A549 (cell line): ENCODE measurements at regions not wholly inside any gene's neighbourhood (a gene's known extent, or its start where the extent isn't known, plus 50 kb on each side); places are given as distances from the start of the nearest gene placed in this dataset.

ENCODE experiments used
- ATAC-seq, 2 experiments: fragments of 200-7000 bp in 1 of 2; fragments of >200 bp in 1 of 2; cut with Nextera tagmentation in 1 of 2; cut with Tn5 transposase in 1 of 2; 3 replicates each; pipeline versions ENCODE4 v1.8.0 to v1.9.1; 2018 to 2020; ENCODE audit warnings: mild to moderate bottlenecking in 1 of 2, moderate library complexity in 1 of 2
- CTCF ChIA-PET: fragments of 300-600 bp; sonication (Branson Sonifier 250); formaldehyde crosslinking; extraction: SDS; loops from one replicate; lab custom pipeline; 2021; ENCODE audit warnings: antibody characterized with exemption, inconsistent platforms; lab: Yijun Ruan, JAX
- POLR2A ChIA-PET: fragments of 350-600 bp; formaldehyde crosslinking; extraction: SDS; loops from one replicate; lab custom pipeline; 2021; ENCODE audit warnings: antibody characterized with exemption, inconsistent platforms; lab: Yijun Ruan, JAX
- DNase-seq, 2 experiments: peaks; one replicate each; pipeline versions ENCODE4 v3.0.0 to v3.0.0-alpha.2; 2011 to 2016; ENCODE audit warnings: low read depth in 1 of 2, low spot score in 1 of 2
- FAIRE-seq: peaks from 2 replicates; lab custom pipeline; 2011; peaks lifted over from hg19 to GRCh38; lab: Jason Lieb, UNC
- H3K27ac ChIP-seq, 2 experiments: fragments of >200 bp; sonication (Bioruptor Twin); formaldehyde crosslinking; 3 replicates each; pipeline ENCODE4 v1.5.1; 2016 to 2017
- H3K4me1 ChIP-seq: fragments of >200 bp; sonication (Bioruptor Twin); formaldehyde crosslinking; 3 replicates; pipeline ENCODE4 v1.6.1; 2016
- H3K4me2 ChIP-seq: fragments of >200 bp; sonication (Bioruptor Twin); formaldehyde crosslinking; 3 replicates; pipeline ENCODE4 v1.6.1; 2016
- H3K4me3 ChIP-seq: fragments of >200 bp; sonication (Bioruptor Twin); formaldehyde crosslinking; 3 replicates; pipeline ENCODE4 v1.5.1; 2016
- H3K9me3 ChIP-seq: fragments of >200 bp; sonication (Bioruptor Twin); formaldehyde crosslinking; 3 replicates; pipeline ENCODE4 v1.6.1; 2016
- ATOH8 ChIP-seq: fragments of 250-450 bp; sonication (Bioruptor Pico); IDR thresholded peaks from 2 replicates; pipeline ENCODE4 v1.5.0; 2020; ENCODE audit warnings: low read depth, mild to moderate bottlenecking, moderate library complexity
- E2F6 ChIP-seq: IDR thresholded peaks from 2 replicates; pipeline ENCODE4 v1.6.1; 2012; ENCODE audit warnings: low read depth, borderline replicate concordance
- EHF ChIP-seq: fragments of 250-450 bp; sonication (Bioruptor Pico); IDR thresholded peaks from 2 replicates; pipeline ENCODE4 v1.5.0; 2020; ENCODE audit warnings: mild to moderate bottlenecking
- EHMT2 ChIP-seq: fragments of 200-600 bp; sonication (generic); IDR thresholded peaks from 2 replicates; pipeline ENCODE4 v1.6.1; 2016; ENCODE audit warnings: antibody characterized with exemption, low read depth, mild to moderate bottlenecking, moderate library complexity
- ELK1 ChIP-seq: fragments of 150-350 bp; IDR thresholded peaks from 2 replicates; pipeline ENCODE4 v1.6.1; 2014; ENCODE audit warnings: low read depth, mild to moderate bottlenecking, low read length
- EP300 ChIP-seq, 2 experiments: fragments of >200 bp; sonication (Bioruptor Twin); formaldehyde crosslinking; IDR thresholded peaks; 2 replicates in 1 of 2; 3 replicates in 1 of 2; pipeline ENCODE4 v1.6.1; 2016 to 2017
- FOSL2 ChIP-seq, 2 experiments: fragments of 450-650 bp in 1 of 2; fragments of >200 bp in 1 of 2; sonication (Bioruptor Twin) in 1 of 2; formaldehyde crosslinking; IDR thresholded peaks; 2 replicates each; pipeline versions ENCODE4 v1.5.0 to v1.6.1; 2016 to 2020; ENCODE audit warnings: mild to moderate bottlenecking in 1 of 2, moderate library complexity in 1 of 2
- HDAC2 ChIP-seq: fragments of 200-600 bp; sonication (generic); IDR thresholded peaks from 2 replicates; pipeline ENCODE4 v1.6.1; 2016
- HMGXB4 ChIP-seq: fragments of 250-450 bp; sonication (Bioruptor Pico); IDR thresholded peaks from 2 replicates; pipeline ENCODE4 v1.5.0; 2021; ENCODE audit warnings: mild to moderate bottlenecking, moderate library complexity, borderline replicate concordance
- HOXA7 ChIP-seq: fragments of 250-450 bp; sonication (Bioruptor Pico); IDR thresholded peaks from 2 replicates; pipeline ENCODE4 v1.5.0; 2020; ENCODE audit warnings: mild to moderate bottlenecking, moderate library complexity
- HOXB5 ChIP-seq: fragments of 250-450 bp; sonication (Bioruptor Pico); IDR thresholded peaks from 2 replicates; pipeline ENCODE4 v1.5.0; 2020; ENCODE audit warnings: mild to moderate bottlenecking, moderate library complexity
- JUNB ChIP-seq: fragments of >200 bp; sonication (Bioruptor Twin); formaldehyde crosslinking; IDR thresholded peaks from 2 replicates; pipeline ENCODE4 v1.6.1; 2016
- KDM5A ChIP-seq: fragments of 200-600 bp; sonication (generic); IDR thresholded peaks from 2 replicates; pipeline ENCODE4 v1.6.1; 2016; ENCODE audit warnings: antibody characterized with exemption, mild to moderate bottlenecking
- MAFK ChIP-seq: fragments of 450-650 bp; IDR thresholded peaks from 2 replicates; pipeline ENCODE4 v1.6.1; 2014; ENCODE audit not compliant: partially characterized antibody
- MAX ChIP-seq: IDR thresholded peaks from 2 replicates; pipeline ENCODE4 v1.6.1; 2012
- MAZ ChIP-seq: fragments of 150-350 bp; IDR thresholded peaks from 2 replicates; pipeline ENCODE4 v1.6.1; 2014; ENCODE audit warnings: antibody characterized with exemption, low read depth, low read length, borderline replicate concordance
- MYC ChIP-seq: IDR thresholded peaks from 2 replicates; pipeline ENCODE4 v1.6.1; 2012; ENCODE audit warnings: mild to moderate bottlenecking, inconsistent platforms, low read length, improper control_type of control experiment, borderline replicate concordance
- NR3C1 ChIP-seq: fragments of >200 bp; sonication (Bioruptor Twin); formaldehyde crosslinking; IDR thresholded peaks from 3 replicates; pipeline ENCODE4 v1.6.1; 2017
- PHF8 ChIP-seq: fragments of 200-600 bp; sonication (generic); IDR thresholded peaks from 2 replicates; pipeline ENCODE4 v1.6.1; 2016; ENCODE audit warnings: low read depth, mild to moderate bottlenecking, antibody characterized with exemption, moderate library complexity, borderline replicate concordance
- POLR2AphosphoS2 ChIP-seq: conservative IDR thresholded peaks from 2 replicates; pipeline ENCODE4 v1.6.1; 2012; ENCODE audit warnings: low read length, improper control_type of control experiment, inconsistent platforms
- RCOR1 ChIP-seq: fragments of 150-350 bp; IDR thresholded peaks from 2 replicates; pipeline ENCODE4 v1.6.1; 2014; ENCODE audit warnings: antibody characterized with exemption, low read length, low read depth
- RFX5 ChIP-seq: fragments of 450-650 bp; IDR thresholded peaks from 2 replicates; pipeline ENCODE4 v1.7.1; 2014; ENCODE audit warnings: antibody characterized with exemption, mild to moderate bottlenecking, moderate library complexity
- SREBF2 ChIP-seq: fragments of 450-650 bp; IDR thresholded peaks from 2 replicates; pipeline ENCODE4 v1.6.1; 2014; ENCODE audit warnings: mild to moderate bottlenecking, moderate library complexity
- TP53 ChIP-seq: fragments of 250-450 bp; sonication (Bioruptor Pico); IDR thresholded peaks from 2 replicates; pipeline ENCODE4 v1.5.0; 2021; ENCODE audit warnings: mild to moderate bottlenecking, moderate library complexity
- USF2 ChIP-seq: fragments of 450-650 bp; IDR thresholded peaks from 2 replicates; pipeline ENCODE4 v1.6.1; 2014; ENCODE audit warnings: antibody characterized with exemption
- ZC3H11A ChIP-seq: fragments of 450-650 bp; IDR thresholded peaks from 2 replicates; pipeline ENCODE4 v1.6.1; 2014; ENCODE audit warnings: antibody characterized with exemption, mild to moderate bottlenecking
- ZSCAN20 ChIP-seq: fragments of 250-450 bp; sonication (Bioruptor Pico); IDR thresholded peaks from 2 replicates; pipeline ENCODE4 v1.8.0; 2022; ENCODE audit warnings: mild to moderate bottlenecking, moderate library complexity
- WGBS: methylation state at CpG from one replicate; pipeline ENCODE4 v1.1.6; 2017; ENCODE audit errors: missing lambda C conversion rate; 5-methylcytosine and 5-hydroxymethylcytosine counted together
- TF ChIP-seq, protein P1 (sequence below): fragments of 200-600 bp; sonication (generic); IDR thresholded peaks from 2 replicates; pipeline ENCODE4 v1.6.1; 2016; ENCODE audit warnings: antibody characterized with exemption, mild to moderate bottlenecking, moderate library complexity

DNA sequence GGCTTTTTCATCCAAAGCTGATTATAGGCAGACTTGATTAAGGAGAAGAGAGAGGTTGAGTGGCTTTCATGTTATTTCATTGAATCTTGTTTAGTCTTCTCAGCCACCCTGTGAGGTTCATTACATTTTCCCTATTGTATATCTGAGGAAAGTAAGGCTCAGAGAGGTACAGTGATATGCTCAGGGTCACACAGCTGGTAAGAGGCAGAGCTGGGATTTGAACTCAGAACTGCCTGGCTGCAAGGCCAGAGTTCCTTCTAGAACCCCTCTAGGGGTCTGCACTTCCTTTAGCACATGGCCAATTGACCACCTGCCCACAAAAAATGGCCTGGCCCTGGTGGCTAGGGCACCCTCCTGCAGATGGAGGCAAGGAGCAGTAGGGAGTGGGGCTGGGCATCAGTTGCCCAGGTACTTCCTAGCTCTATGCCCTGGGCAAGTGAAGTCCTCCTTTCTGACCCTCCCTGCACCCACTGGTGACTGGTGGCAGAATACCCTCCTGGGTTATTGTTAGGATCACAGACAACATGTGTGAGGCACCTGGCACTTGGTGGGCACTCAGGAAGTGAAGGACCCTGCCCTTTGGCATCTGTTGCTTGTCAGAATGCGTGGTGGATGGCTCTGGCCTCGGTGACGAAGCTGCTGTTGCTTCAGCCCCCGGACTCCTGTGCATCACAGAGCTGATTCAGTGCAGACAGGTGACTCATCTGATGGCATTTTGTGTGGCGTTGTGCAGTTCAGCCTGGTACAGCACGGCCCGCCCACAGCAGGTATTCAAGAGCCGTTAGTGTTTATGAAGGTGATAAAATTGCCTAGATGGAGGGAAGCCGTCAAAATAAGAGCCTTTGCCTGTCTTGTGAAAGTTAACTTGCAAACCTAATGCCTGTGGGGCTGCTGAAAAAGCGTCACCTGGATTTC, 115.8 kb downstream of the SLC25A47 start:
- FAIRE-seq (peak; percentile 56), ATAC-seq (peak; percentile 88 to 91)
- POLR2A ChIA-PET = interaction anchor here (1.0 to 2.5 kb wide), 3 partner anchors 37 to 207 kb away, joined by 4 to 10 read pairs (median 7); no protein-coding TSS in a partner anchor
- no peak for TF ChIP-seq MAZ
- peak; percentile 67 for TF ChIP-seq JUNB
- peak; percentile 68; the same call in 1 of the 2 replicates for TF ChIP-seq FOSL2 (IDR thresholded peaks at IDR 0.05)
- TF ChIP-seq FOSL2 (CRISPR knock-in tag; IDR thresholded peaks at IDR 0.05) = peak; percentile 97
- no peak for TF ChIP-seq KDM5A
- no peak for TF ChIP-seq TP53 (CRISPR knock-in tag)
- no peak for TF ChIP-seq MAX
- TF ChIP-seq USF2 = no peak
- no peak for TF ChIP-seq EHF
- TF ChIP-seq ZC3H11A = no peak
- TF ChIP-seq, protein P1, sequence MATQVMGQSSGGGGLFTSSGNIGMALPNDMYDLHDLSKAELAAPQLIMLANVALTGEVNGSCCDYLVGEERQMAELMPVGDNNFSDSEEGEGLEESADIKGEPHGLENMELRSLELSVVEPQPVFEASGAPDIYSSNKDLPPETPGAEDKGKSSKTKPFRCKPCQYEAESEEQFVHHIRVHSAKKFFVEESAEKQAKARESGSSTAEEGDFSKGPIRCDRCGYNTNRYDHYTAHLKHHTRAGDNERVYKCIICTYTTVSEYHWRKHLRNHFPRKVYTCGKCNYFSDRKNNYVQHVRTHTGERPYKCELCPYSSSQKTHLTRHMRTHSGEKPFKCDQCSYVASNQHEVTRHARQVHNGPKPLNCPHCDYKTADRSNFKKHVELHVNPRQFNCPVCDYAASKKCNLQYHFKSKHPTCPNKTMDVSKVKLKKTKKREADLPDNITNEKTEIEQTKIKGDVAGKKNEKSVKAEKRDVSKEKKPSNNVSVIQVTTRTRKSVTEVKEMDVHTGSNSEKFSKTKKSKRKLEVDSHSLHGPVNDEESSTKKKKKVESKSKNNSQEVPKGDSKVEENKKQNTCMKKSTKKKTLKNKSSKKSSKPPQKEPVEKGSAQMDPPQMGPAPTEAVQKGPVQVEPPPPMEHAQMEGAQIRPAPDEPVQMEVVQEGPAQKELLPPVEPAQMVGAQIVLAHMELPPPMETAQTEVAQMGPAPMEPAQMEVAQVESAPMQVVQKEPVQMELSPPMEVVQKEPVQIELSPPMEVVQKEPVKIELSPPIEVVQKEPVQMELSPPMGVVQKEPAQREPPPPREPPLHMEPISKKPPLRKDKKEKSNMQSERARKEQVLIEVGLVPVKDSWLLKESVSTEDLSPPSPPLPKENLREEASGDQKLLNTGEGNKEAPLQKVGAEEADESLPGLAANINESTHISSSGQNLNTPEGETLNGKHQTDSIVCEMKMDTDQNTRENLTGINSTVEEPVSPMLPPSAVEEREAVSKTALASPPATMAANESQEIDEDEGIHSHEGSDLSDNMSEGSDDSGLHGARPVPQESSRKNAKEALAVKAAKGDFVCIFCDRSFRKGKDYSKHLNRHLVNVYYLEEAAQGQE = no peak
- TF ChIP-seq POLR2AphosphoS2 = no peak
- TF ChIP-seq NR3C1 = no peak
- TF ChIP-seq RCOR1 = no peak
- TF ChIP-seq ELK1 = no peak
- TF ChIP-seq ZSCAN20 (CRISPR knock-in tag) = no peak
- TF ChIP-seq HDAC2 = no peak
- no peak for TF ChIP-seq ATOH8 (CRISPR knock-in tag)
- TF ChIP-seq RFX5 = no peak
- TF ChIP-seq EP300 (IDR thresholded peaks at IDR 0.05) = peak in 1 of 2 experiments; percentile 57; a peak in 2 of 5 replicates
- peak; percentile 55; the same call in 1 of the 2 replicates for TF ChIP-seq MYC
- TF ChIP-seq EHMT2 = no peak
- TF ChIP-seq HMGXB4 (CRISPR knock-in tag) = no peak
- TF ChIP-seq E2F6 = no peak
- no peak for TF ChIP-seq PHF8
- TF ChIP-seq SREBF2 = no peak
- TF ChIP-seq MAFK = peak; percentile 23
- TF ChIP-seq HOXA7 (CRISPR knock-in tag) = no peak
- TF ChIP-seq HOXB5 (CRISPR knock-in tag) = no peak

More for the DNA sequence above, 115.8 kb downstream of the SLC25A47 start:
- H3K27ac ChIP-seq = peak overlapping the region; percentile 70 to 83
- peak overlapping the region; percentile 60 for H3K4me2 ChIP-seq
- H3K4me3 ChIP-seq = no peak overlapping the region
- no peaks in the 10 kb centered on the region for H3K9me3 ChIP-seq
- CTCF ChIA-PET = interaction anchor here (0.8 to 13.7 kb wide), 36 partner anchors 10 to 1226 kb away, joined by 3 to 155 read pairs (median 6); no protein-coding TSS in a partner anchor
- H3K4me1 ChIP-seq = peaks cover 70% of the 10 kb centered on the region
- peak; percentile 89 to 98 for DNase-seq
- WGBS = 3% methylated on average over 6 of the region's 10 CpGs
